IPS-15b (cell line): ENCODE measurements at regions not wholly inside any gene's neighbourhood (a gene's known extent, or its start where the extent isn't known, plus 50 kb on each side); places are given as distances from the start of the nearest gene placed in this dataset.
"Not testable (repeated sequence)": the region's sequence is repeated elsewhere in the genome, so short reads cannot be mapped to it uniquely, and the experiment has no call there.

Source experiments
- H3K27me3 ChIP-seq: one replicate; pipeline ENCODE4 v1.6.1; 2013; ENCODE audit warnings: low read length; ENCODE audit not compliant: control insufficient read depth, insufficient read depth
- H3K36me3 ChIP-seq: one replicate; pipeline ENCODE4 v1.6.1; 2013; ENCODE audit warnings: low read length; ENCODE audit not compliant: control insufficient read depth, insufficient read depth
- H3K4me1 ChIP-seq: one replicate; pipeline ENCODE4 v1.6.1; 2013; ENCODE audit warnings: mild to moderate bottlenecking, low read length; ENCODE audit not compliant: control insufficient read depth, insufficient read depth
- H3K4me3 ChIP-seq: one replicate; pipeline ENCODE4 v1.5.1; 2013; ENCODE audit warnings: low read depth, low read length
- H3K9ac ChIP-seq: one replicate; pipeline ENCODE4 v1.6.1; 2013; ENCODE audit warnings: low read depth, mild to moderate bottlenecking, low read length
- H3K9me3 ChIP-seq: one replicate; pipeline ENCODE4 v1.6.1; 2013; ENCODE audit warnings: mild to moderate bottlenecking, low read length; ENCODE audit not compliant: control insufficient read depth, insufficient read depth

GRCh38 chr21:20215959-20216358 is 782.2 kb upstream of the NCAM2 start:
- Histone ChIP-seq H3K4me1 (no peaks in the 10 kb centered on the region), H3K4me3 (no peak overlapping the region), H3K36me3 (no peaks in the 10 kb centered on the region), H3K27me3 (no peaks in the 10 kb centered on the region), H3K9me3 (no peaks in the 10 kb centered on the region), H3K9ac (no peak overlapping the region)

- no peaks in the 10 kb centered on the region for H3K4me1 ChIP-seq
- no peaks in the 10 kb centered on the region for H3K36me3 ChIP-seq
- no peaks in the 10 kb centered on the region for H3K9me3 ChIP-seq
- no peaks in the 10 kb centered on the region for H3K27me3 ChIP-seq
- no peak overlapping the region for H3K9ac ChIP-seq
- no peak overlapping the region for H3K4me3 ChIP-seq
These were observed 777.6 kb upstream of the NCAM2 start for GRCh38 chr21:20220586-20220985.

GRCh38 chr21:20221981-20222380 is 776.2 kb upstream of the NCAM2 start:
- H3K36me3 ChIP-seq, H3K9ac ChIP-seq, H3K9me3 ChIP-seq, H3K27me3 ChIP-seq, H3K4me1 ChIP-seq, H3K4me3 ChIP-seq: not testable (repeated sequence)

- not testable (repeated sequence) for H3K9me3 ChIP-seq, H3K4me1 ChIP-seq, H3K9ac ChIP-seq, H3K4me3 ChIP-seq, H3K27me3 ChIP-seq, H3K36me3 ChIP-seq
These were observed 761.6 kb upstream of the NCAM2 start for GRCh38 chr21:20236649-20237048.

GRCh38 chr21:20249401-20249800 is 748.8 kb upstream of the NCAM2 start:
- H3K4me1 ChIP-seq = no peaks in the 10 kb centered on the region
- H3K27me3 ChIP-seq = no peaks in the 10 kb centered on the region
- no peaks in the 10 kb centered on the region for H3K9me3 ChIP-seq
- H3K4me3 ChIP-seq = no peak overlapping the region
- no peaks in the 10 kb centered on the region for H3K36me3 ChIP-seq
- no peak overlapping the region for H3K9ac ChIP-seq

- Histone ChIP-seq H3K4me1 (no peaks in the 10 kb centered on the region), H3K27me3 (no peaks in the 10 kb centered on the region), H3K36me3 (no peaks in the 10 kb centered on the region), H3K4me3 (no peak overlapping the region), H3K9ac (no peak overlapping the region), H3K9me3 (no peaks in the 10 kb centered on the region)
These were observed 747.9 kb upstream of the NCAM2 start for GRCh38 chr21:20250337-20250736.

- Histone ChIP-seq H3K4me1 (no peaks in the 10 kb centered on the region), H3K9ac (no peak overlapping the region), H3K9me3 (no peaks in the 10 kb centered on the region), H3K36me3 (no peaks in the 10 kb centered on the region), H3K4me3 (no peak overlapping the region), H3K27me3 (no peaks in the 10 kb centered on the region)
These were observed 744.9 kb upstream of the NCAM2 start for GRCh38 chr21:20253261-20253660.

- H3K36me3 ChIP-seq = no peaks in the 10 kb centered on the region
- H3K4me1 ChIP-seq = no peaks in the 10 kb centered on the region
- no peak overlapping the region for H3K4me3 ChIP-seq
- no peaks in the 10 kb centered on the region for H3K9me3 ChIP-seq
- no peaks in the 10 kb centered on the region for H3K27me3 ChIP-seq
- no peak overlapping the region for H3K9ac ChIP-seq
These were observed 743.2 kb upstream of the NCAM2 start for GRCh38 chr21:20254964-20255363.

- H3K4me3 ChIP-seq = no peak overlapping the region
- H3K27me3 ChIP-seq = no peaks in the 10 kb centered on the region
- no peaks in the 10 kb centered on the region for H3K36me3 ChIP-seq
- no peaks in the 10 kb centered on the region for H3K9me3 ChIP-seq
- no peaks in the 10 kb centered on the region for H3K4me1 ChIP-seq
- H3K9ac ChIP-seq = no peak overlapping the region
These were observed 741.0 kb upstream of the NCAM2 start for GRCh38 chr21:20257052-20257740.

- no peaks in the 10 kb centered on the region for H3K9me3 ChIP-seq
- H3K9ac ChIP-seq = no peak overlapping the region
- H3K36me3 ChIP-seq = no peaks in the 10 kb centered on the region
- no peak overlapping the region for H3K4me3 ChIP-seq
- no peaks in the 10 kb centered on the region for H3K27me3 ChIP-seq
- no peaks in the 10 kb centered on the region for H3K4me1 ChIP-seq
These were observed 739.7 kb upstream of the NCAM2 start for GRCh38 chr21:20258542-20258941.

GRCh38 chr21:20259031-20259867 is 739.0 kb upstream of the NCAM2 start:
- Histone ChIP-seq H3K4me1 (no peaks in the 10 kb centered on the region), H3K9me3 (no peaks in the 10 kb centered on the region), H3K27me3 (no peaks in the 10 kb centered on the region), H3K9ac (no peak overlapping the region), H3K36me3 (no peaks in the 10 kb centered on the region), H3K4me3 (no peak overlapping the region)

GRCh38 chr21:20260124-20260523 is 738.1 kb upstream of the NCAM2 start:
- Histone ChIP-seq H3K9me3 (no peaks in the 10 kb centered on the region), H3K9ac (no peak overlapping the region), H3K4me1 (no peaks in the 10 kb centered on the region), H3K4me3 (no peak overlapping the region), H3K36me3 (no peaks in the 10 kb centered on the region), H3K27me3 (no peaks in the 10 kb centered on the region)
